IPS DF 4.7 (cell line): ENCODE measurements at regions not wholly inside any gene's neighbourhood (a gene's known extent, or its start where the extent isn't known, plus 50 kb on each side); places are given as distances from the start of the nearest gene placed in this dataset.
"Not testable (repeated sequence)": the region's sequence is repeated elsewhere in the genome, so short reads cannot be mapped to it uniquely, and the experiment has no call there.

Experiments used
- DNase-seq: peaks from one replicate; pipeline ENCODE4 v3.0.0-alpha.2; 2013; ENCODE audit warnings: low spot score; ENCODE audit errors: extremely low read depth

DNA sequence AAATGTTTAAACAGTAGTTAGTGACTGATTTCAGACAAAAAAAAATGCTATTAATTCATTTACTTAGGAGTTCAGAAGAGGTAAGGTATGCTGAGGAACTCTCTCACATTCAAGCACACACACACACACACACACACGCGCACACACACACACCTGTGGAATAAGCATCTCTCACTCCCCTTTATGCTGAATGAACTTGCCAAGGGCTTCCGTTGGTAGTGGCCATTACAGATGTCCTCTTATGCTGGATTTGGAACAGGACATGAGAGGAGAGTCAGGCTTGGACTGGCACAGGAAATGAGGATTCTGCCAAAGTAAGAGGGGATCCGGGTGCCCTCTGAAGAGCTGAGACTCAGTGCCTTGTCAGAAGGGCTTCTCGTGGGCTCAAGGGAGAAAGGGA lies 463.4 kb upstream of the MIR17HG start:
- DNase-seq = no peak

DNA sequence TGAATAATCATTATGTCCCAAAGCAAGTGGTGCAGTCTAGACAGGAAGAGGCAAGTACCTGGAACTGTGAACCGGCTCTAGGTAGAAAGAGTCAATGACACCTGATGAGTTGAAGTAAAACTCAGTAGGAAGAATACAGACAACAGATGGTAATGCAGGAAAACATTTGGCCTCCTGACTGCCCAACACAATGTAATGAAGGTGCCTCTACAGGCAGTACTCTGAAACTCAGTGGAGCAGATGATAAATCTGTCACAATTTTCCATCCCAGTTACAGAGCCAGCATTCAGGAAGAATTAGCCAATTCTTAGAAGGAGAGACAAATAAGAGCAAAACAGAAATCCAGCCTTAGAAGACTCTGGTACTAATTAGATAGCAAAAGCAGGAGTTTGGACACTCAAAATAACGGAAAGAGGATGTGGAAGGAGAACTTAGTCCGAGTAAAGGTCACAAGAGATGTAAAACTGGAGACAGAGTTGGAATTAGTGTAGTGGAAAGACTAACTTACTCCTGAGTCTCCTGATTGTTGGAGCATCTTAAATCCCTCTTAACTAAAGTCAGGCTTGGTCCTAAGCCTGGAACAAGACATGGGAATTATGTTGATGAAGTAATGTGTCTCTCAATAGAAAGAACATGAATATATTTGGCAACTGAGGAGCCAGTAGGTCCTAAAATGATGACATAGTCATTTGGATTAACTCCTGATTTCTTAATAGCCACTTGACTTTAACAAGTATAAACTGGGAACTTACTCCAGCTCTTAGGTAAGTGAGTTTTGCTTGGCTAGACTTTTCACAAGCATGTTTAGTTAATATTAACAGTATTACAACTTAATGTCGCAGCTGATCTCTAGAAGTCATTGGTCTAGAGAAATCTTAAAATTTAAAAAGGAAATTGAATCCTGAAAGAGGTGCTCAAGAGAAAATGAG lies 457.3 kb upstream of the MIR17HG start:
- no peak for DNase-seq

- no peak for DNase-seq
Observed at GRCh38 chr13:90891329-90891728, 456.2 kb upstream of the MIR17HG start.

GRCh38 chr13:90893199-90893598 lies 454.3 kb upstream of the MIR17HG start:
- not testable (repeated sequence) for DNase-seq

GRCh38 chr13:90896002-90896401 lies 451.5 kb upstream of the MIR17HG start:
- no peak for DNase-seq

GRCh38 chr13:90898811-90899210 lies 448.7 kb upstream of the MIR17HG start:
- DNase-seq = no peak

DNA sequence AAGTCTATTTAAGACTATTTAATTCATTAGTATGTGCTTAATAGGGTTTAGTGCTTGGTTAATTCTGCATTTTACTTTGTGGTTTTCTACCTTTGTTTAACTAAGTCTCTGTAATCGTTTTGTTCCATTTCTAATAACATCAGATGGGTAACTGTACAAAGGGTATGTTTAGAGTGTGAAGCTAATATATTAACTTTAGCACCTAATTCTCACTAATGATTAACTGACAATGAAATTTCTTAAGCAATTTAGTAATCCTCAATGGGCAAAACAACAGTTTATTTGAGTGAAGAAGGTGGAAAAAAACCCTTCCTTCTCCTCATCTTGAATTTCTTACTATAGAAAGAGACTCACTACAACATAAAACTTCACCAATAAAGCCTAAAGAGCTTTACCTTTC lies 448.1 kb upstream of the MIR17HG start:
- no peak for DNase-seq

- no peak for DNase-seq
Observed at GRCh38 chr13:90902255-90902654, 445.2 kb upstream of the MIR17HG start.

GRCh38 chr13:90906554-90906953 lies 440.9 kb upstream of the MIR17HG start:
- no peak for DNase-seq

GRCh38 chr13:90908792-90909191 lies 438.7 kb upstream of the MIR17HG start:
- DNase-seq = no peak

- no peak for DNase-seq
Observed at GRCh38 chr13:90910018-90910639, 437.4 kb upstream of the MIR17HG start.

GRCh38 chr13:90912247-90912646 lies 435.2 kb upstream of the MIR17HG start:
- DNase-seq = no peak

- DNase-seq = no peak
Observed at GRCh38 chr13:90918536-90918935, 429.0 kb upstream of the MIR17HG start.

GRCh38 chr13:90919153-90919552 lies 428.3 kb upstream of the MIR17HG start:
- DNase-seq = no peak

DNA sequence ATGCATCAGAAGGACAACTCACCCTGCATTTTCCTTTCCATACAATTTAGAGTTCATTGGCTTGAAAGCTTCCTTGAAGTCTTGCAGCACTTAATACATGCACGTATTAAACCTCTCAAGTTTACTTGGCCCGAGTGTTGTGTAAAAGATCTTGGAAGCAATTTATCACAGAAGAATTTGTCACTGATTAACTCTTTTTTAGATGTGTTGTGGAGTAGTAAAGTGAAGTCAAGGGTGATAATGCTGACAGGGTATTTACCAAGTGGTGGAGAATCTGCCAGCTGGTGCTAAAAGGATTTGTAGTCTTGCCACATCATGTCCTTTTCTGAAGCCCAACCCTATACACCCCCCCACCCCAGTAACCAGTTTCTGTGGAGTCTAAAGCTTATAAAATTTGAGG lies 421.0 kb upstream of the MIR17HG start:
- no peak for DNase-seq

GRCh38 chr13:90928109-90928508 lies 419.4 kb upstream of the MIR17HG start:
- no peak for DNase-seq

- DNase-seq = no peak
Observed at GRCh38 chr13:90933097-90933826, 414.2 kb upstream of the MIR17HG start.

DNA sequence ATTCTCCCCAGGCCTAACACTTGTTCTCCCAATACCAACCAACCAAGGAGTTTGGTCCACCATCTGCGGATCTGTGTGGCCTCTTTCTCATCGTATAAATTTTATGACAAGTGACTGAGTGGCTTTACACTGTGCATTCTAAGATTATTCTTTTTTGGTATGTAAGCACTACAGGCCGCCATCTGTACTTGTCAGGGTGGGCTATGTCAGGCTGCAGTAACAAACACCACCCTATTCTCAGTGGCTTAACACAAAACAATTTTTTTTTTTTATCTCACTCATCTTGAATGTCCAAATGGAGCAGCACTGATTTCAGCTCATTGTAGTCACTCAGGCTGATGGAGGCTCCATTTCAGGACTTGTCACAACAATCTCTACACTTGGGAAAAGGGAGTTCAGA lies 412.7 kb upstream of the MIR17HG start:
- DNase-seq = no peak

- DNase-seq = no peak
Observed at GRCh38 chr13:90938848-90939247, 408.6 kb upstream of the MIR17HG start.

DNA sequence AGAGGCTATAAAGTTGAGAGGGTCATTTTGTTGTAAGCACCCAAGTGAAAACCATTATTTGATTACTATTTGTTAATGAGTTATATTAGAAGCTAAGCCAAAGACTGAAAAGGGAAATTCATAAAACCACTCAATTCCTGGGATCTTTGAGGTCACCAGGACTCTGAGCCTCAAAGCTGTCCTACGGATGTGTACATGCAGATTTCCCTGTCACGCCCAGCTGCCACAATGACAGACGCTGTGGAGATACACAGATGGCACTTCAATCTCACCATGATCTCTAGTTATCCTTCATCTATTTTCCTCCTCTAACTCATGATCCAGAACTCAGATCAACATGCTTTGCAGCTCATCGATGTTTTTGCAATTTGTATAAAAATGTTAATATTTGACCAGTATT lies 403.5 kb upstream of the MIR17HG start:
- no peak for DNase-seq

- not testable (repeated sequence) for DNase-seq
Observed at GRCh38 chr13:90945146-90945545, 402.3 kb upstream of the MIR17HG start.

DNA sequence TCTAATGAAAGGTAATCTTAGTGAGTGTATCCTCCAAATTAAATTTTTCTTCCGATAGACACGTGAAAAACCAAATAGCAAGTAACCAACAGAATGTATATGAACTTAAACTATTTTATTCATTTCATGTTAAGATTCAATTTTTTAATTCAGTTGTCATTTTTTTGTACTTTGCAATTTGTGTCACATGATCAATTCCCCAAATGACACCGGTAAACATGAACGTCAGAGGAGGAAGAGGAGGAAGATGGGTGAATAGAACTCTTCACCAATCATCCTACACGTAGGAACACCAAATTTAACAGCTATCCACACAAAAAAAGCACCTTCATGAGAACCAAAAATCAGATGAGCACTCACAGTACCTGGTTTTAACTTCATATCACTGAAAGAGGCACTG lies 401.4 kb upstream of the MIR17HG start:
- not testable (repeated sequence) for DNase-seq
